Caco-2 (cell line): ENCODE measurements at regions not wholly inside any gene's neighbourhood (a gene's known extent, or its start where the extent isn't known, plus 50 kb on each side); places are given as distances from the start of the nearest gene placed in this dataset.

Experiments
- BruUV-seq: library from RNA; stranded (reverse); fragments of 400-500 nt; replicated peaks from 2 replicates; lab custom pipeline; 2021; lab: Mats Ljungman, UMichigan
- CTCF ChIA-PET: fragments of 300-600 bp; sonication (Branson Sonifier 250); formaldehyde crosslinking; loops from one replicate; lab custom pipeline; 2022; ENCODE audit warnings: antibody characterized with exemption; lab: Charles Lee
- POLR2A ChIA-PET: fragments of 300-600 bp; sonication (Branson Sonifier 250); formaldehyde crosslinking; loops from one replicate; lab custom pipeline; 2022; ENCODE audit warnings: antibody characterized with exemption; lab: Charles Lee
- DNase-seq, 2 experiments: peaks; one replicate each; pipeline versions ENCODE4 v3.0.0 to v3.0.0-alpha.2; 2020 to 2022
- H3K27me3 ChIP-seq: replicated peaks from 2 replicates; pipeline ENCODE4 v1.6.0; 2011; ENCODE audit warnings: low read length; ENCODE audit not compliant: control insufficient read depth, insufficient read depth
- H3K36me3 ChIP-seq: 2 replicates; pipeline ENCODE4 v1.5.1; 2011; ENCODE audit warnings: low read length; ENCODE audit not compliant: control insufficient read depth, insufficient read depth
- H3K4me1 ChIP-seq: fragments of 250-450 bp; sonication (Bioruptor Pico); 2 replicates; pipeline ENCODE4 v1.5.1; 2020; ENCODE audit warnings: mild to moderate bottlenecking
- H3K4me3 ChIP-seq: 2 replicates; pipeline ENCODE4 v1.5.1; 2011; ENCODE audit warnings: low read depth, mild to moderate bottlenecking, control low read depth, low read length
- H3K9me3 ChIP-seq: fragments of 250-450 bp; sonication (Bioruptor Pico); 2 replicates; pipeline ENCODE4 v1.5.1; 2020; ENCODE audit warnings: mild to moderate bottlenecking, moderate library complexity
- H3K27ac Mint-ChIP-seq: one replicate; pipeline ENCODE4 v1.8.0; 2022; ENCODE audit warnings: mixed read lengths; ENCODE audit not compliant: unreplicated experiment
- H3K27me3 Mint-ChIP-seq: one replicate; pipeline ENCODE4 v1.8.0; 2022; ENCODE audit warnings: mixed read lengths; ENCODE audit not compliant: insufficient read depth, unreplicated experiment
- H3K36me3 Mint-ChIP-seq: one replicate; pipeline ENCODE4 v1.8.0; 2022; ENCODE audit warnings: mild to moderate bottlenecking, mixed read lengths; ENCODE audit not compliant: insufficient read depth, unreplicated experiment
- H3K4me1 Mint-ChIP-seq: one replicate; pipeline ENCODE4 v1.8.0; 2022; ENCODE audit warnings: low read depth, mixed read lengths; ENCODE audit not compliant: unreplicated experiment
- H3K4me3 Mint-ChIP-seq: one replicate; pipeline ENCODE4 v1.8.0; 2022; ENCODE audit warnings: mild to moderate bottlenecking, moderate library complexity, mixed read lengths; ENCODE audit not compliant: unreplicated experiment
- H3K9me3 Mint-ChIP-seq: one replicate; pipeline ENCODE4 v1.8.0; 2022; ENCODE audit warnings: mixed read lengths; ENCODE audit not compliant: unreplicated experiment
- intact Hi-C: fragments of 100-400 bp; cut with micrococcal nuclease; formaldehyde crosslinking; loops from one replicate; pipeline ENCODE4 v1.10.0; 2022; ENCODE audit not compliant: unreplicated experiment
- TF ChIP-seq, protein P1 (sequence below), 2 experiments: fragments of 200-600 bp in 1 of 2; IDR thresholded peaks; 1 replicate in 1 of 2; 2 replicates in 1 of 2; pipeline versions ENCODE4 v1.5.1 to v1.8.0; 2011 to 2022; ENCODE audit warnings: antibody characterized with exemption in 1 of 2, control low read depth in 1 of 2, inconsistent platforms in 1 of 2, low read depth in 1 of 2, low read length in 1 of 2, mild to moderate bottlenecking in 1 of 2, moderate library complexity in 1 of 2; ENCODE audit not compliant: insufficient read depth in 1 of 2, severe bottlenecking in 1 of 2, unreplicated experiment in 1 of 2

DNA sequence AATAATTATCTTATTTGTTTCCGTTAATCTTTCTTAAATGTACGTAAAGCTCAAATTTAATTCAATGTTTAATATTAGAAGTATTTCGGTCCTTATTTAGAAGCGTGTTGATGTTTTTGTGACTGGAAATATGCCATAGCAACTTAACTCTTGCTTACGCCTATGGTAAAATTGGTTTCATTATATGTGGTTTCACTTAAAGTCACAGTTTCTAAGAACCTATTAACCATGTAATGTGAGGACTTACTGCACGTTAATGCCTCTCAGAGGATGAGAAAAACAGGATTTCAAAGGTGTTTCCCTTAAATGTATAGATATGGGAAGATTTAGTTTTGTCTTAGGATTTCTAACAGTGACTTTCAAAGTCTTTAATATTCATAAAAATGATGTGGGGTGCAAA is 206.4 kb upstream of the IL15 start:
- intact Hi-C loops, result no loop called here
- H3K36me3 ChIP-seq, result no peaks in the 10 kb centered on the region
- no peaks in the 10 kb centered on the region for H3K36me3 Mint-ChIP-seq
- no peaks in the 10 kb centered on the region for H3K4me1 Mint-ChIP-seq
- no peak overlapping the region for H3K27ac Mint-ChIP-seq
- BruUV-seq, result no TSS peak
- TF ChIP-seq, protein P1, sequence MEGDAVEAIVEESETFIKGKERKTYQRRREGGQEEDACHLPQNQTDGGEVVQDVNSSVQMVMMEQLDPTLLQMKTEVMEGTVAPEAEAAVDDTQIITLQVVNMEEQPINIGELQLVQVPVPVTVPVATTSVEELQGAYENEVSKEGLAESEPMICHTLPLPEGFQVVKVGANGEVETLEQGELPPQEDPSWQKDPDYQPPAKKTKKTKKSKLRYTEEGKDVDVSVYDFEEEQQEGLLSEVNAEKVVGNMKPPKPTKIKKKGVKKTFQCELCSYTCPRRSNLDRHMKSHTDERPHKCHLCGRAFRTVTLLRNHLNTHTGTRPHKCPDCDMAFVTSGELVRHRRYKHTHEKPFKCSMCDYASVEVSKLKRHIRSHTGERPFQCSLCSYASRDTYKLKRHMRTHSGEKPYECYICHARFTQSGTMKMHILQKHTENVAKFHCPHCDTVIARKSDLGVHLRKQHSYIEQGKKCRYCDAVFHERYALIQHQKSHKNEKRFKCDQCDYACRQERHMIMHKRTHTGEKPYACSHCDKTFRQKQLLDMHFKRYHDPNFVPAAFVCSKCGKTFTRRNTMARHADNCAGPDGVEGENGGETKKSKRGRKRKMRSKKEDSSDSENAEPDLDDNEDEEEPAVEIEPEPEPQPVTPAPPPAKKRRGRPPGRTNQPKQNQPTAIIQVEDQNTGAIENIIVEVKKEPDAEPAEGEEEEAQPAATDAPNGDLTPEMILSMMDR (IDR thresholded peaks at IDR 0.05; ENCODE audit: insufficient read depth in 1 of 2, low read depth in 1 of 2, low read length in 1 of 2, severe bottlenecking in 1 of 2, unreplicated experiment in 1 of 2), result no peak
- no peak overlapping the region for H3K4me3 Mint-ChIP-seq
- H3K4me3 ChIP-seq, result no peak overlapping the region
- no peak for DNase-seq
- no peaks in the 10 kb centered on the region for H3K27me3 ChIP-seq
- POLR2A ChIA-PET, result no interaction called here
- no peaks in the 10 kb centered on the region for H3K9me3 ChIP-seq
- CTCF ChIA-PET, result no interaction called here
- H3K9me3 Mint-ChIP-seq, result no peaks in the 10 kb centered on the region
- H3K4me1 ChIP-seq, result no peaks in the 10 kb centered on the region
- H3K27me3 Mint-ChIP-seq, result peaks cover 3% of the 10 kb centered on the region

DNA sequence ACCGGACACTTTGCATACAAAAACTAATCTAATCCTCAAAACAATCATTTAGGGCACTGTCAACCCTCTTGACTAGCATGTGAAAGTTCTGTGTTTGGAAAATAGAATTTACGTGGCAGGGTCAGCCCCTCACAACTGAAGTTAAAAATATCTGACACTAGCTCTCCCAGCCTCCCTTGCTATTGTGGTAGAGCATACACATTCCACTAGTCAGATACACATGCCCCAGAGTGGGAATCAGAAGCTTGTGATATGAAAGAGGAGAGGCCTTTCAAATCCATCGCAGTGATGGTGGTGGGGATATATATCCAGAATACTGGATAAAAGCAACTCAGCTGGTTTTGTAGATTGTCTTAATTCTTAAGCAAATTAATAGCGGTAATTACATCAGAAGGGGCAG is 205.7 kb upstream of the IL15 start:
- no peak overlapping the region for H3K27ac Mint-ChIP-seq
- intact Hi-C loops, result no loop called here
- Histone ChIP-seq H3K27me3 (no peaks in the 10 kb centered on the region), H3K4me3 (no peak overlapping the region), H3K9me3 (no peaks in the 10 kb centered on the region), H3K4me1 (no peaks in the 10 kb centered on the region), H3K36me3 (no peaks in the 10 kb centered on the region)
- BruUV-seq, result no TSS peak
- H3K4me3 Mint-ChIP-seq, result no peak overlapping the region
- ChIA-PET POLR2A (no interaction called here), CTCF (no interaction called here)
- DNase-seq, result no peak
- TF ChIP-seq, protein P1 (IDR thresholded peaks at IDR 0.05; ENCODE audit: insufficient read depth in 1 of 2, low read depth in 1 of 2, low read length in 1 of 2, severe bottlenecking in 1 of 2, unreplicated experiment in 1 of 2), result no peak
- peaks cover 3% of the 10 kb centered on the region for H3K27me3 Mint-ChIP-seq
- H3K36me3 Mint-ChIP-seq, result no peaks in the 10 kb centered on the region
- no peaks in the 10 kb centered on the region for H3K4me1 Mint-ChIP-seq
- H3K9me3 Mint-ChIP-seq, result no peaks in the 10 kb centered on the region

DNA sequence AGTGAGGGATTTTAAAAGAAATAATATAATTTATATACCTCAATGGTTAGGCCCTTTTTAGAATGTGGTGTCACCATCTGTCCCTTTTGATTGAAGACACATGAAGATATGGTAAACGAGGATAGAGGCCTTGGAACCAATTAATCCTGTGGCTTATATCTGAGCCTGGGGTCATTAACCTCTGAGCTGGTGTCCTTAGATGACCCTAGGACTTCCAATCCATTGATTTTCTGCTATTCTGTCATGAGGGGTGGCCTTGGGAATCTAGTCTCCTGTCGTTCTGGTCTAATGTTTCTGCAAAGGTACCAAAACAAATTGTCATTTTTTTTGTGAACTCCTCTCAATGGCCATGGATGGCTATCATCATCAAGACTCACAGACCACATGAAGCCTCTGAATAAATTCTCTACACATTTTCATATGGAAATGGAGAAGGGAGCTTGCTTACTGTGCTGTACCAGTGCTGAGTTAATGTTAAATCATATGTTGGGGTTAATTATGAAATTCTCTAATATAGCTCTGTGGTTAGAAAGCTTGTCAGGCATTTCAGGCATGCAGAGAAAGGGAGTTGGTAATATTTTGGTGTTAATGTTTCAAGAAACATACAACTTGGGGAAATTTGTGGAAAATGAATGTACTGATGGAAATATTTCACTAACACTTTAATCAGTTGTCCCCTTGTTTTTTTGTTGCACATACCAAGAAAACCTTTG is 204.2 kb upstream of the IL15 start:
- Mint-ChIP-seq H3K9me3 (no peaks in the 10 kb centered on the region), H3K36me3 (no peaks in the 10 kb centered on the region), H3K27me3 (peaks cover 3% of the 10 kb centered on the region), H3K4me1 (no peaks in the 10 kb centered on the region), H3K4me3 (no peak overlapping the region), H3K27ac (no peak overlapping the region)
- H3K27me3 ChIP-seq, result no peaks in the 10 kb centered on the region
- no peak overlapping the region for H3K4me3 ChIP-seq
- no peaks in the 10 kb centered on the region for H3K36me3 ChIP-seq
- intact Hi-C loops, result no loop called here
- TF ChIP-seq, protein P1 (IDR thresholded peaks at IDR 0.05; ENCODE audit: insufficient read depth in 1 of 2, low read depth in 1 of 2, low read length in 1 of 2, severe bottlenecking in 1 of 2, unreplicated experiment in 1 of 2), result no peak
- H3K4me1 ChIP-seq, result no peaks in the 10 kb centered on the region
- no peak for DNase-seq
- POLR2A ChIA-PET, result no interaction called here
- no TSS peak for BruUV-seq
- CTCF ChIA-PET, result no interaction called here
- H3K9me3 ChIP-seq, result no peaks in the 10 kb centered on the region
